ENCODE measurements at regions not wholly inside any gene's neighbourhood (a gene's known extent, or its start where the extent isn't known, plus 50 kb on each side); places are given as distances from the start of the nearest gene placed in this dataset.

DNA sequence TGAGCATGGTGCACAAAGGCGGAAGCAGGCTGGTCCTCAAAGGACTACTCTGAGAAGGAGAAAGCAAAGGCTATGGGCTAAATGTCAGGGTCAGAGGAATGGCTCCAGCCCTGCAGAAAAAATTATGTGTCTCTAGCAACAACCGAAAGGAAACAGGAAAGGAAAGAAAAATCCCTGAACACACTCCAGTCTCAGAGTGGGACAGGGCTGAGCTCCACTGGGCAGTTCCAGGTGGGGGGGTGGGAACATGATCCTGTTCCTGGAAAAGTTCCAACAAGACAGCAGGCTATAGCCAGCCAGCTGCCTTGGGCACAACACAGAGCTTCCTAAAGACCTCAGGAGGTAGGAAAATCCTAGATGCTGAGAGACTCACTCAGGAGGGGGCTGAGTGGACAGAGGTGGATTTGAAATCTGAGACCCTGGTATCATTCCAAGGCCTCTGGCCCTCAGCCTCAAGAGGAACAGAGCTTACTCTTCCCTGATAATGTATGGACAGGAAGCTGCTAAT lies 1088.2 kb downstream of the TBC1D22A start:
- TF ChIP-seq POLR2A (IDR thresholded peaks at IDR 0.05; ENCODE audit: low read depth, low read length): no peak
- no peak for TF ChIP-seq TAF1 (IDR thresholded peaks at IDR 0.05; ENCODE audit: low read depth, low read length)

Data from GM12891 (cell line).